DMS79 treated with DMSO at 0.1 percent for 48 hours (cell line): ENCODE measurements at regions not wholly inside any gene's neighbourhood (a gene's known extent, or its start where the extent isn't known, plus 50 kb on each side); places are given as distances from the start of the nearest gene placed in this dataset.

Experiments used
- DNase-seq: peaks from one replicate; lab custom pipeline; 2025; lab: John Stamatoyannopoulos, UW

- DNase-seq = no peak
Measured at GRCh38 chr18:70507970-70508369, 219.1 kb downstream of the SOCS6 start.

DNA sequence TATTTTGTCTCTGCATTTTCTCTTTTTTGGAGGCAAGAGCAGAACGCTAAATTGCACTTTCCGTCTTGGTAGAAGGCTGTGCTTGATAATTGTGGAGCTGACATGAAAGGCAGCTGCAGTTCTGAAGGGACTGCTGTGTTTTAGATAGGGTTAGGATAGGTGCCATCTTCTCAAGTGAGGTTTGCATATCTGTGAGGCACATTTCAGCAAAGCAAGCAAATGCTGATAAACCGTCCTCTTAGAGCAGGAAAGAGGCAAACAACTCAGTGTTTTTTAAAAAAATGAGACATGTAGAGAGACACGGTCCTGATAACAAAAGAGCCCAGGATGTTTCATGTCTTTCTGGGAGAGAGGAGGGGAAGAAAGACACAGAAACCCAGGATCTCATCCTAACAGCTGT is 217.7 kb downstream of the SOCS6 start:
- DNase-seq = no peak

DNA sequence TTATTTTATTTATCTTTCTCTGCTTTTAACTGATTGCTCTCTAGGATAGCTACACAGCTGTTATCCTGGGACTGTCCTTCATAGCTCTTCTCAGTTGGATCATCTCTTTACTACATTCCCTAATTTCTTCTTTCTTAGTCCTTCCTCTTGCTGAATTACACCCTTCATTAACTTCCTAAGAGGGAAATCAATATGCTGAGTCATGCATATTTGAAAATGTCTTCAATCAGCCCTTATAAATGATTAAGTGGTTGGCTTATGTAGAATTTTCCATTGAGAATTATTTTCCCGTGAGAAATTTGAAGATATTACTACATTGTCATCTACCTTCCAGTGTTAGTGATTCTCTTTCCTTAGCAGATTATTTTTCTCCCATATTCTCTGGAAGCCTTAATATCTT is 214.2 kb downstream of the SOCS6 start:
- no peak for DNase-seq

- no peak for DNase-seq
Measured at GRCh38 chr18:70501358-70501757, 212.5 kb downstream of the SOCS6 start.

- DNase-seq = no peak
Measured at GRCh38 chr18:70500748-70501147, 211.9 kb downstream of the SOCS6 start.

GRCh38 chr18:70499218-70499691 is 210.4 kb downstream of the SOCS6 start:
- DNase-seq = no peak

GRCh38 chr18:70496353-70497294 is 207.8 kb downstream of the SOCS6 start:
- no peak for DNase-seq

DNA sequence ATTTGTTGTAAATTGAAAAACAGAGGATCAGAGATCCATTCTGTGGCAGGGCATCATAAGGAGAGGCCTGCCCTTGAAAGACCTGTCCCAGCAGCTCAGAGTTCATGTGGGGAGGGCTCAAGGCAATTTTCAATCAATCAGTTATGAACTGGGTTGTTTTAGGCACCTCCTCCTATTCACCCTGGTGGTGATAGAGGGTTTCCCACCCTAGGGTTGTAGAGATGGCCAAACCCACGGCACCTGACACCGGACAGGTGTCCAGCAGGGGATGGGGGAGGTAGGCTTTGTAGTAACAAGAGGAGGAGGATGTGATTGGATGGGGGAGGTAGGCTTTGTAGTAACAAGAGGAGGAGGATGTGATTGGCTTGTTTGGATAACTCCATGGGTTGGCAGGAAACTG is 205.7 kb downstream of the SOCS6 start:
- DNase-seq = no peak

DNA sequence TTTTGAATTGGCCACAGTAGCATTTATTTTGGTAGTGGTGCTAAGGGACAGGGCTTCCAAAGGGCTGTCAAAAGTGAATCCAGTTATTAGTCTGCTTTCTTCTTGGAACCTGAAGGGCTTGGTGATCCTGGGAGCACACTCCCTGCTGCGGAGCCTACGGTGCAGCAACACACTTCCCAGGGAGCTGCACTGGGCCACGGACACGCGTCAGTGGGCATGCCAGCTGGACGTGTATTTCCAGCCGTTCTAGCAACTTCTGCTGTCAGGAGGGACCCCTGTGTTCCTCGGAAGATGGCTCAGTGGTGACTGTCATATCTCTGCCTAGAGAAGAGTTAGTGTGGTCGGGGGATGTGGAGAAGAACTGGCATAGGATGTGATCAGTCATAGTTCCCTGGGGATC is 204.6 kb downstream of the SOCS6 start:
- DNase-seq = no peak

- DNase-seq = no peak
Measured at GRCh38 chr18:70491734-70492348, 203.0 kb downstream of the SOCS6 start.

DNA sequence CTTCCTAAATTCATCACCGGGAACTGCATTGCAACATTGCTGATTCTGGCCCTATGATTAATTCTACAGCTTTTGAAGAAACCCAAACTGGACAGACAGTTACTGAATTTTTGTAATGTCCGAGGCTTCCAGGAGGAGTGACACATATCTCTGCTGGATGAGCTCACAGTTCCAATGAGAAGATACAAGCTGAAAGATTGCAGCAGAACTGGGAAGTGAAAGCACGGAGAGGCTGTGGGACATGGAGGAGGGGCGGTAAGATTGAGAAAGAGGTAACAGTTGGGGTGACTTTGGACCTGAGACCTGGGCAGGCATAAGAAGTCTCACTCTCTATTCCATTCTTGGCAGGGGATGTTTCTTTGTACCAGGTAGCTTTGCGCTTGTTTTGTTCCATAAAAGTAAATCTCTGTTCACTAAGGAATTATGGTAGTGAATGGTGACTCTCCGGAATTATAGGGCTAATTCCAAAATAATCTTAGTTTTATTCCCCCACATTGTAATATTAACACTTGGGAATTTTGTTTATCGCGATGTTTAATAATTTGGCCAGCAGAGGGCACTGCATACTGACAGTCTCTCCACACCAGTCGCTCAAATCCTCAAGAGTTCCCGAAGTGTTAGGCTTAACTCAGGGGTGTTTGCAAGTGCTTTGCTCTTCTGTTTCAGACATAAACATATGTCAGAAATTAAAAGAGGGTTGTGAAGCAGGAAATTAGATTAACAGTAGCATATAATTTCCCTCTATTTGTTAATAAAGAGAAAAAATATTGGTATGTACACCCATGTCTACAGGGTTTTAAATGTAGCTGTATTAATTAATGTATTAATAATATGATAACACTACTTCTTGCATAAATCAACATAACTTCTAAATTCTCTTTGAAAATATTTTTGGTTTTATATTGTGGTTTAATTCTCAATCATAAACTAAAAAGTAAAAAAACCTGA is 201.4 kb downstream of the SOCS6 start:
- DNase-seq = peak; percentile 62

DNA sequence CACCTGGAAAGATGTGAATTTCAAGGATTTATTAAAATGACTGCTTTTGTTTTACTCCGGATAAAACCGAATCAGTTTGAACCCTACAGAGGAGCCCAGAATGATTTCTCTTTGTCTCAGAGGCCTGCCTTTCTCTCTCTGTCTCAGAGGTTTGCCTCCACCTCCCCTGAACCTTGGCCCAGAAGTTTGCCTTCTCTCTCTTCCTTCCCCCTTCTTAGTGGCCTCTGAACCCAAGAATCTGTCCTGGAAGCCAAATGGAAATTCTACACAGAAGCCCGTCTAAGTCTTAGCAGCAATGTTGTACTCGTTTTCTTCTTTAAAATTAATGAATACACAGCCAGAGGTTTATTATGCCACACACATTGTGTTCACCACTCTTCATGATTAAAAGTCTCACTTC is 200.7 kb downstream of the SOCS6 start:
- DNase-seq = no peak

DNA sequence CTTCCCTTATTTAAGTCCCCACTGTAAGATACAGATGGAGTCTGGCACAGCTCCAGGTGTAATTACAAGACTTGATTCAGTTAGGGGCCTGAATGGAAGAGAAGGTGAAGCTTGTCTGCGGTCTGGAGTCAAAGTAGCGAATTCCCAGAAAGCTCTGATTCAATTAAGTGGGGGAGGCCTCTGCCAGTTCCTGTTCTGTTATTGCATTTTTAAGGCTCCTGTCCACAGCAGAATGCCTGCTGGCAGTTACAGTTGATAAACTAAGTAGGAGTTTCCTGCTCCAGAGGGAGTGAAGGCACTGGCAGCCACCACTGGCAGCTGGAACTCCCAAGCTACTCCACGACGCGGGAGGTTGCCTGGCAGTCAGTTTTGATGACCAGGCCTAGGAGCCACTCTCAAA is 181.1 kb downstream of the SOCS6 start:
- no peak for DNase-seq

GRCh38 chr18:70468861-70469547 is 180.2 kb downstream of the SOCS6 start:
- DNase-seq = no peak

DNA sequence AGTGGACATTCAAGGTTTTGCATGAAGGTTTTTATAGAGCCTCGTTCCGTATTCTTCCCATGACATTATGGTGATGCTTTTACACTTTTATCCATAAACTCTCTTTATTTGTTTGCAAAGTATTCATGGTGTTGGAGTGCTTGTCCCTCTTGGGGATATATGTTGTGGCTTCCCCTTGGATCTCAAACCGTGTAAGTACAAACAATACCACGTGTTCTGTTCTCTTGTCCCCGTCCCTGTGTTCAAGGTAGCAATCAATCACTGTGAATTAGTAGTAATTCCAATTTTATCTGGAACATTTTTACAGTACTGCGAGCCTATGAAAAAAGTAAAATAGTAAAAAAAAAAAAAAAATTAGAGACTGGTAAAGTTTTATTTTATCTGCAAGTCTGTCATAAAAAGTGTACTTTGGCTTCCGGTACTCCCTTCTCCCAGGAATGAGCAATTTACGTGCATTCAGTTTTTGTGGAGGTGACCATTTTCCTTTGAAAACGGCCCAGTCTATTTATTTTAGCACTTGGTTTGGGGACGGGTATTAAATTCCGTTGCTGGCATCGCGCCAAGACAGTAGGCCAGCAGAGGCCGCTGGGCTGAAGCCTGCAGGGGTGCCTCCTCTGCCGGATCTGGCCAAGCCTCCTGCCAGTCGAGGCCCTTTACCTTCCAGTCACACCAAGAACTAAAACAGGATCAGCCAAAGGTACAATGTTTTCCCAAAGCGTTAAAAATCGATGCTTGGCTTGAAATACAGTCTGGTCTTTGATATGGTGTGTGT is 175.7 kb downstream of the SOCS6 start:
- DNase-seq = peak; percentile 65

DNA sequence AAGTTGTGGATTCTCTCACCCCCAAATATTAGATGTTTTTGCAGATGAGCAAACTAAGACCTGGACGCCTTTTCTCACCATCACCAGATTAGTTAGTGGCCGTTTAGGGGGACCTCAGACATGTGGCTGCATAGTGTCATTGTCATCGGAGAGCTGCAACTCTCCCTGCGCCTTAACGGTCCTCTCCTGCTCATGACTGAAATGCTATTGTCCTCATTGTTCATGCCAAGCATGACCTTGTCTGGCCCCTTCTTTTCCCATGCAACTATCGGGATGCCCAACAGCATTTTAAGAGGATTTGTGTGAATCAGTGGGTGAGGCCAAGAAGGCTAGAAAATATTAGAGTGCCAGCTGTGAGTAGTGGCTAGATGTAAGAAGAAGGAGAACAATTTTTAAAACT is 174.2 kb downstream of the SOCS6 start:
- no peak for DNase-seq

DNA sequence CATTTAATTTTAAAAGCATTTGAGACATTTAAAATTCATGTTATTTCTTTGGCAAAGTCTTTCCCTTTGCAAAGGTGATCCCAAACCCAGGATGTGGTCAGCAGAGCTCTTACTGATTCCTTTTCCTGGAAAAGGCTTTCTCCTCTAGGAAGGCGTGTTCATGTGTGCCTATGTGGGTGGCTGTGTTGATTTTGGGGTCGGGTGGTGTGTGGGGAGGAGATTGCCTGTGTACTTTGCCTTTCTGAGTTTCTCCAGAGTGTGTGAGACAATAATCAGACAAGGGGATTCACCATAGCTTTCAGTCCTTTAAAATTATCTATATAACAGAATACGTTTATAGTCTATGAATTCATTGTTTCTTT is 173.2 kb downstream of the SOCS6 start:
- DNase-seq = no peak

DNA sequence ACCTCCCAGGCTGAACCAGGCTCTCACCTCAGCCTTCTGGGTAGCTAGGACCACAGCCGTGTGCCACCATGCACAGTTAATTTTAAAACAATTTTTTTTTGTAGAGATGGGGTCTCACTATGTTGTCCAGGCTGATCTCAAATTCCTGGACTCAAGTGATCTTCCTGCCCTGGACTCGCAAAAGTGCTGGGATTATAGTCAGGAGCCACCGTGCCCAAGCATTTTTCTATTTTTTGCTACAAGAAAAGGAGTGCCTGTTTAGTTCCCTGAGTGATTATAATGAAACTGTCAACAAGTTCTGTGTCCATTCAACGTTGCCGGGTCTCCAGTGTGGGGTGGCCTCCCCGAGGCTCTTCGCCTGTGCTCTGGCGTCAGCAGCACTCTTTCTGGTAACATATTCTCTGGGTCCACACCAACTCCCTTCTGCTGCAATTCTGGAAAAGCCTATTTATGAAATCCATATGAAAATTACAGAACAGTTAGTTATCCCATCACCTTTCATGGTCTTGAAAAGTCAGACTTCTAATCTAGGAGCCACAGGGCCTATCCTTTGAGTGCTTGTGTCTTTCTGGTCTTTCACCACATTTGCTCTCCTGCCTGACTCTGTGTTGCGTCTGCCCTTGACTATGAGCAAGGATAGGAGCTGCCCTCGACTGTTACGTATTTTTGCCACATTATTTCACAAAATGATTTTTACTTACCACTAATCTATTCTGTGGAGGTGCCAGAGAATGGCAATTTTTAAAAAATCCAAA is 172.7 kb downstream of the SOCS6 start:
- DNase-seq = no peak

DNA sequence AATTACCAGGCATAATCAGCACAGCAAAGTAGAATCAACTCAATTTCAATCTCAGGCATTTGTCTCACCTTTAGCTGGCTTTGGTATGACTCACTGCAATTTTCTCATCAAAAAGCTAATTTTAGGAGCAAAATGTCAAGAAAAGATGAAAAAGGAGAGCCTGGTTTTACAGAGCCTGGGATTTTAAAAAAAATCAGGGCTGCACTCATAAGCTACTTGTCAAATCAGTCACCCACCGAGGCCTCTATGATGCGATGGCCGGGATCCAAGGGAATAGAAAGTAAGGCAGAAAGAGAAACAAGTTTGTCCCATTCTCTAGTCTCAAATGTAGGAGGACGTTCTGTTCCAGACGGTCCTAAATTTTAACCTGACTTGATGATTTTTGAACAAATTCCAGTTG is 170.9 kb downstream of the SOCS6 start:
- no peak for DNase-seq

DNA sequence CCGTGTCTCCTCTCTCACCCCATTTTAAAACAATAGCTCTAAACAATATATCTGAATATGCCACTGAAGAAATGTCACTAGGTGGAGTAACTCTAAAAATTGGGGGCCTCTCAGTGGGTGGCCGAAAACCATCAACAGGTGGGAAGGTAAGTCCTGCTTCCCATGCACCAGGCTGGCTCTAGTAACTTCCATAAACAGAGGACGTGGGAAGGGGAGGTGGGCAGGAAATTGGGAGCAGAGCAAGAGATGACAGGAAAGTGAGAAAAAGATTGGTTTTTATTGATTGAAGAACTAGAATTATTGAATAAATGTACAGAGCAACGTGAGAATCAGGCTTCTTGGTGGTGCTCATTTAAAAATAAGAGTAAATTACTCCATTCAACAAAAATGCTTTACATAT is 170.4 kb downstream of the SOCS6 start:
- DNase-seq = no peak
